ENCODE measurements at regions not wholly inside any gene's neighbourhood (a gene's known extent, or its start where the extent isn't known, plus 50 kb on each side); places are given as distances from the start of the nearest gene placed in this dataset.

DNA sequence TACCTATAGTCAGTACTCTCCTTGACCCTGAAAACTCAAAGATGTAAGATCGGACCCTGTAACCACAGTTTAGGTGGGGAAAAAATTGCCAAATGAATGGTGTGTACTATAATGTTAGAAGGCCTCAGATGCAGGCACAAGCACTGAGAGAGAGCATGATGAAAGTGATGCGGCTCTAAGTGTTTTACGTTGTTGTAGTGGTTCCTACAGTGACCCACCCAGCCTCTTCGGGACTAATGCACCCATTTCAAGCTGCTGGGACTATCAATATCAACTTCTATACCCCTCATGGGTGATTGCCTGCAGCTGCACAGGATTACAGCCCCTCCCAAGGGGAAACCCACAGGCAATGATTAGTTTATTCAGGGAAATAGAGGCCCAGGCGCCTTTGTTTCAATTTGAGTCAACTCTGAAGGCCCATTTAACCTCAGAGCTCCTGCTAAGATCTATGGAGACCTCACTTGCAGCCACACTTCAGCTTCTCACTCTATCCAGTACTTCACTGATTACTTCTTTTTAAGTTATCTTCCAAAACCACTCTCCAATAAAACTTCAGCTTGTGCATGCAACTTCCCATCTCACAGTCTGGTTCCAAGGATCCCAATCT, 340.7 kb downstream of the NR2F1-AS1 start:
- TF ChIP-seq EZH2 (IDR thresholded peaks at IDR 0.05; ENCODE audit: low read length, missing control alignments) = no peak
- TF ChIP-seq, protein P1, sequence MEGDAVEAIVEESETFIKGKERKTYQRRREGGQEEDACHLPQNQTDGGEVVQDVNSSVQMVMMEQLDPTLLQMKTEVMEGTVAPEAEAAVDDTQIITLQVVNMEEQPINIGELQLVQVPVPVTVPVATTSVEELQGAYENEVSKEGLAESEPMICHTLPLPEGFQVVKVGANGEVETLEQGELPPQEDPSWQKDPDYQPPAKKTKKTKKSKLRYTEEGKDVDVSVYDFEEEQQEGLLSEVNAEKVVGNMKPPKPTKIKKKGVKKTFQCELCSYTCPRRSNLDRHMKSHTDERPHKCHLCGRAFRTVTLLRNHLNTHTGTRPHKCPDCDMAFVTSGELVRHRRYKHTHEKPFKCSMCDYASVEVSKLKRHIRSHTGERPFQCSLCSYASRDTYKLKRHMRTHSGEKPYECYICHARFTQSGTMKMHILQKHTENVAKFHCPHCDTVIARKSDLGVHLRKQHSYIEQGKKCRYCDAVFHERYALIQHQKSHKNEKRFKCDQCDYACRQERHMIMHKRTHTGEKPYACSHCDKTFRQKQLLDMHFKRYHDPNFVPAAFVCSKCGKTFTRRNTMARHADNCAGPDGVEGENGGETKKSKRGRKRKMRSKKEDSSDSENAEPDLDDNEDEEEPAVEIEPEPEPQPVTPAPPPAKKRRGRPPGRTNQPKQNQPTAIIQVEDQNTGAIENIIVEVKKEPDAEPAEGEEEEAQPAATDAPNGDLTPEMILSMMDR (conservative IDR thresholded peaks at IDR 0.05 in 1 of 2, IDR thresholded peaks at IDR 0.05 in 1 of 2; ENCODE audit: low read depth in 1 of 2, low read length in 2 of 2) = no peak
- no peak overlapping the region for H3K9ac ChIP-seq (ENCODE audit: insufficient read depth, low read length)
- H3K27me3 ChIP-seq (ENCODE audit: control insufficient read depth, insufficient read depth, low read length) = no peaks in the 10 kb centered on the region
- H2AFZ ChIP-seq (ENCODE audit: low read length) = no peak overlapping the region
- H3K4me2 ChIP-seq (ENCODE audit: extremely low read depth, insufficient read depth, low read length) = no peak overlapping the region
- no peaks in the 10 kb centered on the region for H3K36me3 ChIP-seq (ENCODE audit: control insufficient read depth, insufficient read depth, low read length)
- no peak overlapping the region for H3K4me3 ChIP-seq (replicated peaks in 1 of 4; ENCODE audit: control extremely low read depth in 1 of 4, insufficient read depth in 1 of 4, low read depth in 3 of 4, low read length in 4 of 4)
- H3K79me2 ChIP-seq (ENCODE audit: control insufficient read depth, insufficient read depth, low read length) = no peaks in the 10 kb centered on the region
- no peaks in the 10 kb centered on the region for H4K20me1 ChIP-seq (ENCODE audit: control insufficient read depth, extremely low read depth, insufficient read depth, low read length)
- no peaks in the 10 kb centered on the region for H3K4me1 ChIP-seq (ENCODE audit: control insufficient read depth, extremely low read depth, insufficient read depth, low read length)
- DNase-seq (ENCODE audit: low read depth in 2 of 2) = no peak
- no peaks in the 10 kb centered on the region for H3K9me3 ChIP-seq (ENCODE audit: control insufficient read depth, insufficient read depth, low read depth, low read length)
- no peak overlapping the region for H3K27ac ChIP-seq (ENCODE audit: insufficient read depth, low read length)

DNA sequence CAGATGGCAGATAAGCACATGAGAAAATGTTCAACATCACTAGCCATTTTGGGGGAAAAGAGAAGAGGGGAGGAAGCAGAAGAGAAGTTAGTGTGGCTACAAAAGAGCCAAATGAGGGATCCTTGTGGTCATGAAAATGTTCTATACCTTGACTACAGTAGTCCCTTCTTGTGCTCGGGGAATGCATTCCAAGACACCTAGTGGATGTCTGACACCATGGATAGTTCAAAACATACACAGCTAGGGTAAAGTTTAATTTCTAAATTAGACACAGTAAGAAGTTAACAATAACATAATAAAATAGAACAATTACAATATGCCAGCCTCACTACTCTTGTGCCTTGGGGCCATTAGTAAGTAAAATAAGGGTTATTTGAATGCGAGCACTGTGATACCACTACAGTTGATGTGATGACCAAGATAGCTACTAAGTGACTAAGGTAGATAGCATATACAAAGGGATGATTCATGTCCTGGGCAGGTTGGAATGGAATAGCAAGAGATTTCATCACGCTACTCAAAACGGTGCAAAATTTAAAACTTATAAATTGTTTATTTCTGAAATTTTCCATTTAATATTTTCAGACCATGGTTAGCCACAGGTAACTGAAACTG, 344.1 kb downstream of the NR2F1-AS1 start:
- TF ChIP-seq EZH2 (IDR thresholded peaks at IDR 0.05; ENCODE audit: low read length, missing control alignments) = no peak
- TF ChIP-seq, protein P1 (conservative IDR thresholded peaks at IDR 0.05 in 1 of 2, IDR thresholded peaks at IDR 0.05 in 1 of 2; ENCODE audit: low read depth in 1 of 2, low read length in 2 of 2) = no peak
- DNase-seq (ENCODE audit: low read depth in 2 of 2) = peak; percentile 33 to 81

DNA sequence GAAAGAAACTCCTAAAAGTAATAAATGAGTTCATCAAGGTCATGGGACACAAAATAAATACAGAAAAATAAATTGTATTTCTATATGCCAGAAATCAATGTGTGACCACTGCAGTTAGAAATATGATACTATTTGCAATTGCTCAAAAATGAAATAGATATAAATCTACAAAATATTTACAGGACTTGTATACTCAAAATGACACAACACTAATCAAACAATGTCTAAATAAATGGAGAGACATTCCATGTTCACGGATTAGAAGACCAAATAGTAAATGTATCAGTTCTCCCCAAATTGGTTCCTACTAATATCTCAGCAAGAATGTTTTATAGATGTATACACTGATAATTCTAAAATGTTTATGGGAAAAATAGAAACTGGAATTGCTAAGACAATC, 345.3 kb downstream of the NR2F1-AS1 start:
- no peaks in the 10 kb centered on the region for H3K4me1 ChIP-seq (ENCODE audit: control insufficient read depth, extremely low read depth, insufficient read depth, low read length)
- no peak overlapping the region for H3K9ac ChIP-seq (ENCODE audit: insufficient read depth, low read length)
- no peaks in the 10 kb centered on the region for H4K20me1 ChIP-seq (ENCODE audit: control insufficient read depth, extremely low read depth, insufficient read depth, low read length)
- DNase-seq (ENCODE audit: low read depth in 2 of 2) = no peak
- H3K9me3 ChIP-seq (ENCODE audit: control insufficient read depth, insufficient read depth, low read depth, low read length) = no peaks in the 10 kb centered on the region
- H3K79me2 ChIP-seq (ENCODE audit: control insufficient read depth, insufficient read depth, low read length) = no peaks in the 10 kb centered on the region
- no peak for TF ChIP-seq EZH2 (IDR thresholded peaks at IDR 0.05; ENCODE audit: low read length, missing control alignments)
- TF ChIP-seq, protein P1 (conservative IDR thresholded peaks at IDR 0.05 in 1 of 2, IDR thresholded peaks at IDR 0.05 in 1 of 2; ENCODE audit: low read depth in 1 of 2, low read length in 2 of 2) = no peak
- no peaks in the 10 kb centered on the region for H3K27me3 ChIP-seq (ENCODE audit: control insufficient read depth, insufficient read depth, low read length)
- H3K4me2 ChIP-seq (ENCODE audit: extremely low read depth, insufficient read depth, low read length) = no peak overlapping the region
- no peak overlapping the region for H3K4me3 ChIP-seq (replicated peaks in 1 of 4; ENCODE audit: control extremely low read depth in 1 of 4, insufficient read depth in 1 of 4, low read depth in 3 of 4, low read length in 4 of 4)
- no peaks in the 10 kb centered on the region for H3K36me3 ChIP-seq (ENCODE audit: control insufficient read depth, insufficient read depth, low read length)
- no peak overlapping the region for H2AFZ ChIP-seq (ENCODE audit: low read length)
- H3K27ac ChIP-seq (ENCODE audit: insufficient read depth, low read length) = no peak overlapping the region

More for the DNA sequence above, 344.1 kb downstream of the NR2F1-AS1 start:
- Histone ChIP-seq H2AFZ (ENCODE audit: low read length) (no peak overlapping the region), H3K79me2 (ENCODE audit: control insufficient read depth, insufficient read depth, low read length) (no peaks in the 10 kb centered on the region), H3K4me2 (ENCODE audit: extremely low read depth, insufficient read depth, low read length) (no peak overlapping the region), H3K4me3 (replicated peaks in 1 of 4; ENCODE audit: control extremely low read depth in 1 of 4, insufficient read depth in 1 of 4, low read depth in 3 of 4, low read length in 4 of 4) (no peak overlapping the region), H3K9ac (ENCODE audit: insufficient read depth, low read length) (no peak overlapping the region), H3K9me3 (ENCODE audit: control insufficient read depth, insufficient read depth, low read depth, low read length) (no peaks in the 10 kb centered on the region), H4K20me1 (ENCODE audit: control insufficient read depth, extremely low read depth, insufficient read depth, low read length) (no peaks in the 10 kb centered on the region), H3K36me3 (ENCODE audit: control insufficient read depth, insufficient read depth, low read length) (no peaks in the 10 kb centered on the region), H3K27me3 (ENCODE audit: control insufficient read depth, insufficient read depth, low read length) (no peaks in the 10 kb centered on the region), H3K4me1 (ENCODE audit: control insufficient read depth, extremely low read depth, insufficient read depth, low read length) (no peaks in the 10 kb centered on the region), H3K27ac (ENCODE audit: insufficient read depth, low read length) (peak overlapping the region; percentile 31)

Measured in fibroblast of lung (primary cell).